ENCODE measurements at regions not wholly inside any gene's neighbourhood (a gene's known extent, or its start where the extent isn't known, plus 50 kb on each side); places are given as distances from the start of the nearest gene placed in this dataset.

GRCh38 chr1:175864183-175864582 is 120.8 kb upstream of the TNR start:
- TF ChIP-seq POLR2A (IDR thresholded peaks at IDR 0.05) (no peak), CTCF (IDR thresholded peaks at IDR 0.05) (no peak)
